Endothelial cell of umbilical vein (primary cell): ENCODE measurements at regions not wholly inside any gene's neighbourhood (a gene's known extent, or its start where the extent isn't known, plus 50 kb on each side); places are given as distances from the start of the nearest gene placed in this dataset.

Experiments used
- BruUV-seq: library from RNA; stranded (reverse); fragments of 400-500 nt; replicated peaks from 2 replicates; lab custom pipeline; 2021; lab: Mats Ljungman, UMichigan
- CTCF ChIA-PET: fragments of 300-600, 350-600 bp; sonication (Branson Sonifier 250); formaldehyde crosslinking; loops from one replicate; lab custom pipeline; 2021; ENCODE audit warnings: antibody characterized with exemption, inconsistent platforms; lab: Charles Lee
- POLR2A ChIA-PET: fragments of 300-600, 350-600 bp; sonication (Branson Sonifier 250); formaldehyde crosslinking; loops from one replicate; lab custom pipeline; 2021; ENCODE audit warnings: antibody characterized with exemption, inconsistent platforms; lab: Charles Lee
- DNase-seq: peaks from one replicate; pipeline ENCODE4 v3.0.0-alpha.2; 2011; ENCODE audit warnings: low read depth, low spot score
- FAIRE-seq: peaks from 2 replicates; lab custom pipeline; 2011; peaks lifted over from hg19 to GRCh38; lab: Jason Lieb, UNC
- H2AFZ ChIP-seq: 2 replicates; pipeline ENCODE4 v1.6.0; 2012; ENCODE audit warnings: low read depth, low read length, control low read depth, inconsistent platforms
- H3K27ac ChIP-seq: 2 replicates; pipeline ENCODE4 v1.5.1; 2011; ENCODE audit warnings: low read depth, mild to moderate bottlenecking, control low read depth, low read length, moderate library complexity; ENCODE audit not compliant: insufficient read depth
- H3K27me3 ChIP-seq, 2 experiments: 2 replicates each; pipeline versions ENCODE4 v1.6.0 to v1.6.1; 2011; ENCODE audit warnings: low read length in 2 of 2, mixed read lengths in 1 of 2; ENCODE audit not compliant: control insufficient read depth in 2 of 2, insufficient read depth in 2 of 2
- H3K36me3 ChIP-seq, 2 experiments: 2 replicates in 1 of 2; 3 replicates in 1 of 2; pipeline ENCODE4 v1.5.1; 2011; ENCODE audit warnings: low read length in 2 of 2, mild to moderate bottlenecking in 1 of 2, moderate library complexity in 1 of 2; ENCODE audit not compliant: control insufficient read depth in 2 of 2, insufficient read depth in 2 of 2; ENCODE audit errors: extremely low read depth in 1 of 2
- H3K4me1 ChIP-seq: 3 replicates; pipeline ENCODE4 v1.5.1; 2011; ENCODE audit warnings: mild to moderate bottlenecking, low read length; ENCODE audit not compliant: control insufficient read depth, insufficient read depth; ENCODE audit errors: extremely low read depth
- H3K4me2 ChIP-seq: 2 replicates; pipeline ENCODE4 v1.6.1; 2011; ENCODE audit warnings: low read length, control low read depth, mixed read lengths; ENCODE audit not compliant: insufficient read depth
- H3K4me3 ChIP-seq, 3 experiments: fragments of 200-600 bp in 1 of 3; sonication (generic), shearing (Covaris generic) in 1 of 3; replicated peaks in 1 of 3; 2 replicates each; pipeline ENCODE4 v1.5.1; 2011 to 2016; ENCODE audit warnings: control low read depth in 3 of 3, low read length in 3 of 3, mild to moderate bottlenecking in 2 of 3, inconsistent platforms in 1 of 3, low read depth in 1 of 3, moderate library complexity in 1 of 3; ENCODE audit not compliant: insufficient read depth in 1 of 3
- H3K79me2 ChIP-seq: 2 replicates; pipeline ENCODE4 v1.6.0; 2012; ENCODE audit warnings: low read length, inconsistent platforms; ENCODE audit not compliant: control insufficient read depth, insufficient read depth
- H3K9ac ChIP-seq: replicated peaks from 2 replicates; pipeline ENCODE3; 2011; ENCODE audit warnings: low read length, control low read depth; ENCODE audit not compliant: insufficient read depth; ENCODE audit errors: extremely low read depth
- H3K9me1 ChIP-seq: replicated peaks from 3 replicates; pipeline ENCODE4 v1.6.0; 2011; ENCODE audit warnings: mild to moderate bottlenecking, low read length; ENCODE audit not compliant: control insufficient read depth, insufficient read depth; ENCODE audit errors: extremely low read depth
- H3K9me3 ChIP-seq: replicated peaks from 2 replicates; pipeline ENCODE4 v1.5.1; 2012; ENCODE audit warnings: low read length, inconsistent platforms; ENCODE audit not compliant: control insufficient read depth, insufficient read depth
- H4K20me1 ChIP-seq: replicated peaks from 2 replicates; pipeline ENCODE3; 2011; ENCODE audit warnings: mild to moderate bottlenecking, low read length; ENCODE audit not compliant: control insufficient read depth, insufficient read depth; ENCODE audit errors: extremely low read depth
- CTCF ChIP-seq, 2 donors: IDR thresholded peaks; 1 replicate in 1 of 2; 2 replicates in 1 of 2; pipeline ENCODE4 v1.5.1; 2011; ENCODE audit warnings: low read length in 2 of 2, mild to moderate bottlenecking in 2 of 2, moderate library complexity in 2 of 2, control low read depth in 1 of 2, inconsistent platforms in 1 of 2, low read depth in 1 of 2; ENCODE audit not compliant: insufficient read depth in 1 of 2; ENCODE audit errors: extremely low read depth in 1 of 2
- EZH2 ChIP-seq: IDR thresholded peaks from 2 replicates; pipeline ENCODE4 v1.6.1; 2012; ENCODE audit warnings: borderline replicate concordance, low read depth, mild to moderate bottlenecking, moderate library complexity, low read length, inconsistent platforms; ENCODE audit not compliant: severe bottlenecking
- FOS ChIP-seq: IDR thresholded peaks from 2 replicates; pipeline ENCODE4 v1.6.1; 2011; ENCODE audit warnings: mild to moderate bottlenecking, low read length, moderate library complexity, borderline replicate concordance; ENCODE audit not compliant: insufficient read depth
- GATA2 ChIP-seq: IDR thresholded peaks from 2 replicates; pipeline ENCODE4 v1.7.0; 2011; ENCODE audit warnings: low read depth, mild to moderate bottlenecking, moderate library complexity, mixed read lengths, low read length; ENCODE audit not compliant: insufficient read length, insufficient read depth
- JUN ChIP-seq: IDR thresholded peaks from 2 replicates; pipeline ENCODE4 v1.6.1; 2011; ENCODE audit warnings: borderline replicate concordance, low read depth; ENCODE audit not compliant: insufficient read length, insufficient read depth
- MAX ChIP-seq: IDR thresholded peaks from 2 replicates; pipeline ENCODE4 v1.6.1; 2011; ENCODE audit not compliant: insufficient read depth, insufficient read length
- MYC ChIP-seq: IDR thresholded peaks from one replicate; pipeline ENCODE4 v1.6.1; 2011; ENCODE audit warnings: mild to moderate bottlenecking, low read depth, low read length
- POLR2A ChIP-seq: IDR thresholded peaks from 2 replicates; pipeline ENCODE4 v1.6.1; 2012; ENCODE audit warnings: low read depth, mild to moderate bottlenecking, control low read depth, low read length
- POLR2AphosphoS5 ChIP-seq: IDR thresholded peaks from 2 replicates; pipeline ENCODE4 v1.6.1; 2012; ENCODE audit warnings: low read depth, mild to moderate bottlenecking, control low read depth, low read length, moderate library complexity; ENCODE audit not compliant: insufficient read depth
- dilution Hi-C: fragments of 300-500 bp; cut with MboI; formaldehyde crosslinking; loops from one replicate; pipeline ENCODE4 v1.15.0; 2019; ENCODE audit warnings: low sequenced_read_pairs; ENCODE audit not compliant: extremely low pct_ligation_motif_present
- intact Hi-C: fragments of 100-400 bp; cut with micrococcal nuclease; formaldehyde crosslinking; loops from one replicate; pipeline ENCODE4 v1.10.0; 2022

GRCh38 chr13:79937771-79938216, 403.1 kb downstream of the SPRY2 start:
- no peak for FAIRE-seq
- H3K9me3 ChIP-seq: no peaks in the 10 kb centered on the region
- peaks cover 52% of the 10 kb centered on the region for H3K4me1 ChIP-seq
- POLR2A ChIA-PET: interaction anchor here (1.0 to 1.9 kb wide), 2 partner anchors 399 to 403 kb away, joined by 3 to 27 read pairs; partner anchors contain the start of gene SPRY2
- CTCF ChIA-PET: interaction anchor here (1.3 to 2.4 kb wide), 7 partner anchors 127 to 693 kb away, joined by 4 to 20 read pairs (median 15); partner anchors contain the start of gene SPRY2
- dilution Hi-C loops: no loop called here
- TF ChIP-seq GATA2 (no peak), MAX (no peak), POLR2A (no peak), JUN (no peak), POLR2AphosphoS5 (no peak), EZH2 (no peak), MYC (no peak), CTCF (IDR thresholded peaks at IDR 0.05; ENCODE audit: extremely low read depth in 1 of 2, insufficient read depth in 1 of 2, low read depth in 1 of 2, low read length in 2 of 2) (no peak), FOS (no peak)
- no peaks in the 10 kb centered on the region for H4K20me1 ChIP-seq
- H3K4me3 ChIP-seq: no peak overlapping the region
- DNase-seq: no peak
- peak overlapping the region; percentile 74 for H2AFZ ChIP-seq
- H3K79me2 ChIP-seq: no peaks in the 10 kb centered on the region
- no peaks in the 10 kb centered on the region for H3K9me1 ChIP-seq
- no peaks in the 10 kb centered on the region for H3K36me3 ChIP-seq
- peak overlapping the region; percentile 99 for H3K27ac ChIP-seq
- no TSS peak for BruUV-seq
- no peaks in the 10 kb centered on the region for H3K27me3 ChIP-seq
- intact Hi-C loops: loop anchor here (2.0 to 5.0 kb wide), 4 partner anchors 259 to 933 kb away; no protein-coding TSS in a partner anchor
- H3K9ac ChIP-seq: peak overlapping the region; percentile 95
- peak overlapping the region; percentile 23 for H3K4me2 ChIP-seq
